ENCODE measurements at regions not wholly inside any gene's neighbourhood (a gene's known extent, or its start where the extent isn't known, plus 50 kb on each side); places are given as distances from the start of the nearest gene placed in this dataset.

DNA sequence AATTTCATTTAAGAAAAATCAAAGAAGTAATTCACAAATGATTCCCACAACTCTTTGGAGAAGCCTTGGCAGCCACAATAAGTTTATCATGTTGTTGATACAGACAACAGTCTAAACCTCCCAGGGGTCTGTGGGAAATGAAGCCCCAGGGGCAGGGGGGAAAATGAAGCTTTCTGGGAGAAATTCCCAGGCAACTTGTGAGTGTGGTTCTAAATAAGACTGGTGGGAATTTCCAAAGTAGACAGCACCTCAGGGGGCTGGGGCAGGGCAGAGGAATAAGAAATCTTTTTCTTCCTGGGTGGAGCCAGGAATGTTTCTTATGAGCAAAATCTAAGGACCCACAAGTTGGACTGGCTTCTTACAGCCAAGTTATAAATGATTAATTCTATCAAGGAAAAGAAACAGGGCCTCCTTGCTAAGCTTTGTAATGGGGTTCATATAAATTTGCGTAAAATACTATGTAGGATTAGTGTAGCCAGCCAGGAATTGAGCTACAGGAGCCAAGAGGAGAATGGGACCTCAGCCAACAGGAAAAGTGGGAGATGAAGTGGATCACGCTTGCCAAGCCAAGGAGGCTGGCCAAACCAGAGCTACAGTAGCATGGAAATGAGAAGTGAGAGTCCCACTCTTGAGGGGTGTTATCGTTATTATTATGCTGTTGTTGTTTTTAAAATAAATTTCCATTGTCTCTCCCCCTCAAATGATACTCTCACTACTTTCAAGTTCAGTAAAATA is 182.9 kb upstream of the FAR2 start:
- no peaks in the 10 kb centered on the region for H3K27me3 Mint-ChIP-seq (ENCODE audit: unreplicated experiment)
- TF ChIP-seq, protein P1, sequence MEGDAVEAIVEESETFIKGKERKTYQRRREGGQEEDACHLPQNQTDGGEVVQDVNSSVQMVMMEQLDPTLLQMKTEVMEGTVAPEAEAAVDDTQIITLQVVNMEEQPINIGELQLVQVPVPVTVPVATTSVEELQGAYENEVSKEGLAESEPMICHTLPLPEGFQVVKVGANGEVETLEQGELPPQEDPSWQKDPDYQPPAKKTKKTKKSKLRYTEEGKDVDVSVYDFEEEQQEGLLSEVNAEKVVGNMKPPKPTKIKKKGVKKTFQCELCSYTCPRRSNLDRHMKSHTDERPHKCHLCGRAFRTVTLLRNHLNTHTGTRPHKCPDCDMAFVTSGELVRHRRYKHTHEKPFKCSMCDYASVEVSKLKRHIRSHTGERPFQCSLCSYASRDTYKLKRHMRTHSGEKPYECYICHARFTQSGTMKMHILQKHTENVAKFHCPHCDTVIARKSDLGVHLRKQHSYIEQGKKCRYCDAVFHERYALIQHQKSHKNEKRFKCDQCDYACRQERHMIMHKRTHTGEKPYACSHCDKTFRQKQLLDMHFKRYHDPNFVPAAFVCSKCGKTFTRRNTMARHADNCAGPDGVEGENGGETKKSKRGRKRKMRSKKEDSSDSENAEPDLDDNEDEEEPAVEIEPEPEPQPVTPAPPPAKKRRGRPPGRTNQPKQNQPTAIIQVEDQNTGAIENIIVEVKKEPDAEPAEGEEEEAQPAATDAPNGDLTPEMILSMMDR (IDR thresholded peaks at IDR 0.05; ENCODE audit: partially characterized antibody, unreplicated experiment): no peak
- DNase-seq: no peak
- no peak overlapping the region for H3K4me3 Mint-ChIP-seq (ENCODE audit: unreplicated experiment)
- no peak overlapping the region for H3K27ac Mint-ChIP-seq (ENCODE audit: unreplicated experiment)
- no peaks in the 10 kb centered on the region for H3K36me3 Mint-ChIP-seq (ENCODE audit: unreplicated experiment)
- H3K9me3 Mint-ChIP-seq (ENCODE audit: unreplicated experiment): no peaks in the 10 kb centered on the region
- H3K4me1 Mint-ChIP-seq (ENCODE audit: low read depth, unreplicated experiment): no peaks in the 10 kb centered on the region

DNA sequence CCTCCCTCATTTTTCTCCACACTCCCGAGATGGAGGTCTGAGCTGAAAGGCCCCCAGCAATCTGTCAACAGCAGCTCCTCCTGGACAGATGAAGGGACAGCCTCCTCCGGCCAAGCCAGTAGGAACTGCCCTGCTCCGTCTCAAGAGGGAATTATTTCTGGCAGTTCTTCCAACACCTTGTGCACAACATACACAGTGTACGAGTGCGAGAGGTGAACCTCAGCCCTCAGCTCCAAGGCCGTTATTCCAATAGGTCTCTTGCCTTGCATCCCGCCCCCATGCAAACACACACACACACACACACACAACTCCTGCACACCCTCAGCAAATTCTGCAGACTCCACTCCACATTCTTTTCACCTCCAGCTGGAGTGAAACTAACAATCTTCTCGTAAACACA is 181.7 kb upstream of the FAR2 start:
- no peak overlapping the region for H3K4me3 Mint-ChIP-seq (ENCODE audit: unreplicated experiment)
- no peak for DNase-seq
- no peak overlapping the region for H3K27ac Mint-ChIP-seq (ENCODE audit: unreplicated experiment)
- no peaks in the 10 kb centered on the region for H3K9me3 Mint-ChIP-seq (ENCODE audit: unreplicated experiment)
- H3K27me3 Mint-ChIP-seq (ENCODE audit: unreplicated experiment): no peaks in the 10 kb centered on the region
- no peaks in the 10 kb centered on the region for H3K36me3 Mint-ChIP-seq (ENCODE audit: unreplicated experiment)
- H3K4me1 Mint-ChIP-seq (ENCODE audit: low read depth, unreplicated experiment): no peaks in the 10 kb centered on the region
- TF ChIP-seq, protein P1 (IDR thresholded peaks at IDR 0.05; ENCODE audit: partially characterized antibody, unreplicated experiment): no peak

- TF ChIP-seq, protein P1 (IDR thresholded peaks at IDR 0.05; ENCODE audit: partially characterized antibody, unreplicated experiment): no peak
- H3K4me3 Mint-ChIP-seq (ENCODE audit: unreplicated experiment): no peak overlapping the region
- H3K4me1 Mint-ChIP-seq (ENCODE audit: low read depth, unreplicated experiment): no peaks in the 10 kb centered on the region
- H3K36me3 Mint-ChIP-seq (ENCODE audit: unreplicated experiment): no peaks in the 10 kb centered on the region
- H3K9me3 Mint-ChIP-seq (ENCODE audit: unreplicated experiment): no peaks in the 10 kb centered on the region
- no peak overlapping the region for H3K27ac Mint-ChIP-seq (ENCODE audit: unreplicated experiment)
- no peak for DNase-seq
- H3K27me3 Mint-ChIP-seq (ENCODE audit: unreplicated experiment): no peaks in the 10 kb centered on the region
These were observed 175.6 kb upstream of the FAR2 start for GRCh38 chr12:28973491-28973890.

GRCh38 chr12:28974166-28974565 is 174.9 kb upstream of the FAR2 start:
- no peaks in the 10 kb centered on the region for H3K27me3 Mint-ChIP-seq (ENCODE audit: unreplicated experiment)
- no peaks in the 10 kb centered on the region for H3K4me1 Mint-ChIP-seq (ENCODE audit: low read depth, unreplicated experiment)
- no peaks in the 10 kb centered on the region for H3K9me3 Mint-ChIP-seq (ENCODE audit: unreplicated experiment)
- H3K27ac Mint-ChIP-seq (ENCODE audit: unreplicated experiment): no peak overlapping the region
- H3K4me3 Mint-ChIP-seq (ENCODE audit: unreplicated experiment): no peak overlapping the region
- no peak for DNase-seq
- TF ChIP-seq, protein P1 (IDR thresholded peaks at IDR 0.05; ENCODE audit: partially characterized antibody, unreplicated experiment): no peak
- no peaks in the 10 kb centered on the region for H3K36me3 Mint-ChIP-seq (ENCODE audit: unreplicated experiment)

DNA sequence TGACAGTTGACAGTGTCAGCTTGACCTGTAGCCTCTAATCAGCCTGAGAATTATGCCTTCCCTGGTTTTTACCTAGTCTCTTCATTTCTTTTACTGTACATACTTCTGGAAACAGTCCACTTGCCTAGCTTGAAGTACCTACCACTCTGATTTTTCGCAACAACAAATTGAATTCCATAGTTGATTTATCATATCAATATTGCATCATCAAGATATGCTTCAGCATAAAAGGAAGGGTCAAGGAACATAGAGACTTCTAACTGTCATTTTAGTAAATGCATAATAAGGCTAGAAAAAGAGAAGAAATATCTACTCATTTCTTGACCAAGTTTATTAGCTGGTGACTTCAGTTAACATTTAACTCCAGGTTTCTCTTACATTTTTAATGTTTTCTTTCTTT is 174.2 kb upstream of the FAR2 start:
- no peaks in the 10 kb centered on the region for H3K4me1 Mint-ChIP-seq (ENCODE audit: low read depth, unreplicated experiment)
- no peaks in the 10 kb centered on the region for H3K36me3 Mint-ChIP-seq (ENCODE audit: unreplicated experiment)
- DNase-seq: no peak
- no peak overlapping the region for H3K27ac Mint-ChIP-seq (ENCODE audit: unreplicated experiment)
- no peaks in the 10 kb centered on the region for H3K27me3 Mint-ChIP-seq (ENCODE audit: unreplicated experiment)
- H3K9me3 Mint-ChIP-seq (ENCODE audit: unreplicated experiment): no peaks in the 10 kb centered on the region
- TF ChIP-seq, protein P1 (IDR thresholded peaks at IDR 0.05; ENCODE audit: partially characterized antibody, unreplicated experiment): no peak
- no peak overlapping the region for H3K4me3 Mint-ChIP-seq (ENCODE audit: unreplicated experiment)

All from glutamatergic neuron (in vitro differentiated cells).